PC-3 (cell line): ENCODE measurements at regions not wholly inside any gene's neighbourhood (a gene's known extent, or its start where the extent isn't known, plus 50 kb on each side); places are given as distances from the start of the nearest gene placed in this dataset.

Experiments used
- EZH2 ChIP-seq: fragments of 300-600 bp; sonication (generic); IDR thresholded peaks from one replicate; pipeline ENCODE4 v1.6.1; 2017; ENCODE audit warnings: antibody characterized with exemption, mild to moderate bottlenecking, low read length; ENCODE audit not compliant: unreplicated experiment
- TF ChIP-seq, protein P1 (sequence below): fragments of 300-600 bp; sonication (generic); conservative IDR thresholded peaks from 2 replicates; pipeline ENCODE4 v1.5.1; 2017; ENCODE audit warnings: antibody characterized with exemption, low read depth, mild to moderate bottlenecking, low read length

GRCh38 chrX:136953867-136954787 is 73.6 kb upstream of the RBMX start:
- no peak for TF ChIP-seq EZH2
- TF ChIP-seq, protein P1, sequence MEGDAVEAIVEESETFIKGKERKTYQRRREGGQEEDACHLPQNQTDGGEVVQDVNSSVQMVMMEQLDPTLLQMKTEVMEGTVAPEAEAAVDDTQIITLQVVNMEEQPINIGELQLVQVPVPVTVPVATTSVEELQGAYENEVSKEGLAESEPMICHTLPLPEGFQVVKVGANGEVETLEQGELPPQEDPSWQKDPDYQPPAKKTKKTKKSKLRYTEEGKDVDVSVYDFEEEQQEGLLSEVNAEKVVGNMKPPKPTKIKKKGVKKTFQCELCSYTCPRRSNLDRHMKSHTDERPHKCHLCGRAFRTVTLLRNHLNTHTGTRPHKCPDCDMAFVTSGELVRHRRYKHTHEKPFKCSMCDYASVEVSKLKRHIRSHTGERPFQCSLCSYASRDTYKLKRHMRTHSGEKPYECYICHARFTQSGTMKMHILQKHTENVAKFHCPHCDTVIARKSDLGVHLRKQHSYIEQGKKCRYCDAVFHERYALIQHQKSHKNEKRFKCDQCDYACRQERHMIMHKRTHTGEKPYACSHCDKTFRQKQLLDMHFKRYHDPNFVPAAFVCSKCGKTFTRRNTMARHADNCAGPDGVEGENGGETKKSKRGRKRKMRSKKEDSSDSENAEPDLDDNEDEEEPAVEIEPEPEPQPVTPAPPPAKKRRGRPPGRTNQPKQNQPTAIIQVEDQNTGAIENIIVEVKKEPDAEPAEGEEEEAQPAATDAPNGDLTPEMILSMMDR, result peak; percentile 66
